Stimulated activated CD4-positive, alpha-beta T cell treated with anti-CD3 and anti-CD28 coated beads, Interleukin-15, amount 100 ng/mL, for 48 hours (primary cell): ENCODE measurements at regions not wholly inside any gene's neighbourhood (a gene's known extent, or its start where the extent isn't known, plus 50 kb on each side); places are given as distances from the start of the nearest gene placed in this dataset.

Experiments
- DNase-seq, 2 donors: peaks; one replicate each; pipeline ENCODE4 v3.0.0-alpha.2; 2020; ENCODE audit warnings: low read depth in 2 of 2

- DNase-seq, result no peak
Measured at GRCh38 chr11:127247261-127247851, 246.8 kb upstream of the KIRREL3 start.

- DNase-seq, result no peak
Measured at GRCh38 chr11:127242676-127243075, 242.1 kb upstream of the KIRREL3 start.

GRCh38 chr11:127238321-127238720 lies 237.8 kb upstream of the KIRREL3 start:
- DNase-seq, result no peak

- DNase-seq, result no peak
Measured at GRCh38 chr11:127236776-127237175, 236.2 kb upstream of the KIRREL3 start.

DNA sequence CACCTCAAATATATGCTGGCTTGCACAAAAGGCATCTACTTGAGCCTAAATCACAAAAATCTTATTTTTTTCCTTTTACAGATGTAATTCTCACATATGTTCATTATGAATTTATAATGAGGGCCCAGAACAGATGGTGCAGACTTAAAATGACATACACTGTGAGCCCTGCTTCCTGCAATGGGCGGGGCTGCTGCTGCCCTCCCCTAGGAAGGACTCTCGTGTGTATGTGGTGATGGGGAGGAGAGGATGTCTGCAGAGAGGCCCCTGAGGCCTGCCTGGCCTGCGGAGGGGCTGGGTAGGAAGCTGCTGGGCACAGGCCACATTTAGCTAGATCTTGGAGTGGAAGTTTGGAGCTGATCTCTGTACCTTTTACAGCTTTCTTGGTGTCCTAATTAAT lies 233.4 kb upstream of the KIRREL3 start:
- DNase-seq, result no peak

- no peak for DNase-seq
Measured at GRCh38 chr11:127230392-127230791, 229.8 kb upstream of the KIRREL3 start.

- no peak for DNase-seq
Measured at GRCh38 chr11:127226949-127227348, 226.4 kb upstream of the KIRREL3 start.

DNA sequence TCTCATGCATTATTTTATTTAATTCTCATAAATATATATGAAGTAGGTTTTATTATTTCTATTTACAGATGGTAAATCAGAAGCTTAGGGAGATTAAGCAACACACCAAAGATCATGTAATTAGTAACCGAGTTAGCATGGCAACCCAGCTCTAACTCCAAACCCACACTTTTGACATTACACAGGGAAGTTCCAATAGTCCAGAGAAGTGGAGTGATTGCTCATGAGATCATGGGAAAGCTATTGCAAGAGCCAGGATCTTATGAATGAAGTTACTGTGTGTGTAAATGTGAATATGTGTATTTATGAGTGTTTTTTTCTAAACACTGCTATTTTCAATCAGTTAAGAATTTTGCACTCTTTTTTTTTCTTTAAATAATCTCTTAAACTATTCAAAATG lies 225.8 kb upstream of the KIRREL3 start:
- no peak for DNase-seq

DNA sequence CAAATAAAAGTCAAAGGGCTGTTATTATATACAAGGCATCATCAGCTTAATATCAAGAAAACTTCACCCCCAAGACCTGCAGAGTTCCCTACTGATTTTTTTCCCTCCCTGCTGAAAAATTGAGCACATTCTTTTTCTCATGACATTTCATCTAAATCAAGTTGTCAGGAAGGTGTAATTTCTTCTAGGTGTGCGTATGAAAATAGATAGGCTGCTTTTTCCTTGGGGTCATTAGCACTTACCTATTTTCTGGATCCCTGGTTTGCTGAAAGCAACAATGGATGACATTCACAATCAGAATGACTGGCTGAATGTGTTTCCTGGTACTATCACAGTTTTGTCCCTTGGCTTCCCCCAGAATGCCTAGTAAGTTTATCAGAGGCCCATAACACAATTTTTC lies 225.0 kb upstream of the KIRREL3 start:
- no peak for DNase-seq

DNA sequence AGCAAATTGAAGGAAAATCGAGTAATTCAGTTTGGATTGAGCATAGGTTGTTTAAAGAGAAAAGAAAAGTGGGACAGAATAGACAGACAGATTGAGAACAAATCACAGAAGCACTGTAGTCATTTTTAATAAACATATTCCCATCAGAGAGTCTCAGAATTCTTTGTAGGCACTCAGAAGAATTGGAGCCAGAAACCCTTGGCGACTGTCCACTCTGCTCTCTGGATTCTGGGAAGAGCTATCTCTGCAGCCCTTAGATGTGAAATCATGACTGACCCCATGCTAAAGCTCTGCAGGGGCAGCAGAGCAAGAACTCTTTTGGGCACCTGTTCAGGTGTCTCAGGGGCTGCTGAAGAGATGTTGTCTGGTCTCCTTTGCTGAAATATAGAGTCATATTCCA lies 223.7 kb upstream of the KIRREL3 start:
- DNase-seq, result no peak

- DNase-seq, result no peak
Measured at GRCh38 chr11:127223633-127224032, 223.1 kb upstream of the KIRREL3 start.

GRCh38 chr11:127223026-127223425 lies 222.5 kb upstream of the KIRREL3 start:
- DNase-seq, result no peak

GRCh38 chr11:127219704-127220103 lies 219.1 kb upstream of the KIRREL3 start:
- DNase-seq, result no peak

DNA sequence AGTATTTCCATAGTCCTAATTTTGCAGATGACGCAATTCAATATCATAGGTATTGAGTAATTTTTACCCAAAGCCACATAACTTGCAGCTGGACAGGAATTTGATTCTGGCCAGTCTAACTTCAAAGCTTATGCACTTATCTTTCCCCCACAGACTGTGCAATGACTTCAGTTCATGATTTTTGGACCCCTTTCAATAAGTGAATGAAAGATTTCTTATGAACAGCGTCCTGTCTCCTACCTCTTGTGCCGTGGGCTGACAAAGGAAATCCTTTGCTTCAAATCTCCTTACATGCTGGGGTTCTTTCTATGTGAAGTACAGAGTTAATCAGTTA lies 217.7 kb upstream of the KIRREL3 start:
- DNase-seq, result no peak

DNA sequence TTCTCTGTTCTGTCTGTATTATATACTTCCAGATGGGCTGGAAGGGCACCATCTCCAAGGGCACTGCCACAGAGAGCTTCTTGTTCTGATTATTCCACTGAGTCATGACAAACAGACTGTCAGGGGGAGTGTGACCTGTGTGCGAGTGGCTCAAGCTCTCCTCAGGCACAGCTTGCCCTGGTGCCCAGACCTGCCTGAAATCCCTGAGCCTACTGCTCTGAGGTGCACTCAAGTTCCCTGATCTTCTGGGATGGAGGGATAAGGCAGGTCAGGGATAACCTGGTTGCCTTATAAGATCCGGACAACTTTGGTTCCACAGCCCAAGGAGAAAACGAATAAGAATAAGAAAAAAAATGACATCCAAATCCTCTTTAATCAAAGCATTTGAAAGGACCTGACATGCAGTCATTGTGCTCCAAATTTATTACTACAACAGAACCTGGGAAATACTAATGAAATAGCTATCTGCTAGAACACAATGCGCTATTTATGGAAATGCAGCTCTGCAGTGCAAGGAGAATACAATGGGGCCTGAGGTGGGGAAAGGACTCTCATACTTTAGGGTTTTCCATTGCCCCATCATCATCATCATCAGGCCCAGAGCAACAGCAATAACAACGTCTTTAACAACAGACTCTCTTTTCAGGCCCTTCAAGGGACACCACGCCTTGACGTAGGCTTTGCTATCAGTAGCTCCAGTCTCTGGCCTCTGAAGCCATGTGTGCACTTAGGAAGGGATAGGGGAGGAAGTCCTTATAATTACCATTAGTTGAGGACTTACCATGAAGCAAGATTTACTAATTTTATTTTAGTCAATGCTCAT lies 217.1 kb upstream of the KIRREL3 start:
- no peak for DNase-seq

DNA sequence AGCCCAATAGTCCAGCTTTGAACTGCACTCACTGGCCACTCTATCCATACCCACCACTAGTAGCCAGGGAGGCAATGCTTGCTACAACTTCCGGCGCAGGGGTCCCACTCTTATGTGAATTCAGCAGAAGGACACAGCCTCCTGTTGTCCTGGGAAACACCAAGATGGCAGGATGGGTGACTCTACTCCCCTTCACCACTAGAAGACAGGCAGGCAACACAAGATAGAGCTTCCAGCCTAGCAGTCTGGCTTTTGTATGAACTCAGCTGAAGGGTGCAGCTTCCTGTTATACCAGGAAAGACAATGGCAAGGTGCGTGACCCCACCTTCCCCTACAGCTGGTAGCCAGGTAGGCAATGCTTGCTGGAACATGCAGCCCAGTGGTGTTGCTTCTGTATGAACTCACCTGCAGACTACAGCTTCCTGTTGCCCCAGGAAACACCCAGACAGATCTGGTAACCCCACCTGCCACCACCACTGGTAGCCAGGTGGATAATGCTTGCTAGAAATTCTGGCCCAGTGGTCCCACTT lies 205.2 kb upstream of the KIRREL3 start:
- DNase-seq, result no peak

DNA sequence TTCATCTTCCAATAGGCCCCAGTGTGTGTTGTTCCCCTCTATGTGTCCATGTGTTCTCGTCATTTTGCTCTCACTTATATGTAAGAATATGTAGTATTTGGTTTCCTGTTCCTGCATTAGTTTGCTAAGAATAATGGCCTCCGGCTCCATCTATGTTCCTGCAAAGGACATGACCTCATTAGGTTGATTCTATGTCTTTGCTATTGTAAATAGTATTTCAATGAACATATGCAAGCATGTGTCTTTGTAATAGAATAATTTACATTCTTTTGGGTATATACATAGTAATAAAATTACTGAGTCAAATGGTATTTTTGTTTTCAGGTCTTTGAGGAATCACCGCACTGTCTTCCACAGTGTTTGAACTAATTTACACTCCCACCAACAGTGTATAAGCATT lies 202.9 kb upstream of the KIRREL3 start:
- no peak for DNase-seq

DNA sequence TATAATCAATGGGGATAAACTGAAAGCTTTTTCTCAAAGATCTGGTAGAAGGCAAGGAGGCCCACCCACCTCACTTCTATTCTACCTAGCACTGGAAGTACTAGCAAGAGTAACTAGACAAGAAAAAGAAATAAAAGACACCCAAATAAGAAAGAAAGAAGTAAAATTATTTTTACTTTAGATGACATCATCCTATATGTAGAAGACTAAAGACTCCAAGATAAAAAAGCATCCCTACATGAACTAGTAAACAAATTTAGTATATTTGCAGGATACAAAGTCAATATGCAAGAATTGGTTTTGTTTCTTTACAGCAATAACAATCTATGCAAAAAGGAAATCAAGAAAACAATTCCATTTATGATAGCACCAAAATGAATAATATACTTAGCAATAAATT lies 201.5 kb upstream of the KIRREL3 start:
- no peak for DNase-seq

DNA sequence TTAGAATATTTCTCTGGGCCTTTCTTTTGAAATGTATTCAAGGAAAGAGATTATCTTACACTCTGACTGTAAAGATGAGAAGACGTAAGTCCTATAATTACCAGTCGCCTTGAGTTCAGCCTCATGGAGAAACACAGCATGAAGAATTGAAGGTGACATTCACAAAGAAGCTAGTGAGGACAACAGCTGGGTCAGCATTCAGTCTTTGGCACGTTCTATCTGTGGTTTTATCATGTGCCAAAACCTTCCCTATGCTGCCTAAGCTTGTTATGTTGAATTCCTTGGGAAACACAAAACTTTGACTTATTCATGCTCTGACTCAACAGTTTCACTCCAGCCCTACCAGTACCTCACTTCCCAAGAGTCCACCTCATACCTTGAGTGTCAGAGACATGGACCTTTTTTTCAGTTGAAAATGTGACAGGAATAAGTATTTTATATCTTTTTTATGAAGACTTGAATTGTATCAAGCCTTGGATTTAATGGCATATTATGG lies 198.8 kb upstream of the KIRREL3 start:
- no peak for DNase-seq

DNA sequence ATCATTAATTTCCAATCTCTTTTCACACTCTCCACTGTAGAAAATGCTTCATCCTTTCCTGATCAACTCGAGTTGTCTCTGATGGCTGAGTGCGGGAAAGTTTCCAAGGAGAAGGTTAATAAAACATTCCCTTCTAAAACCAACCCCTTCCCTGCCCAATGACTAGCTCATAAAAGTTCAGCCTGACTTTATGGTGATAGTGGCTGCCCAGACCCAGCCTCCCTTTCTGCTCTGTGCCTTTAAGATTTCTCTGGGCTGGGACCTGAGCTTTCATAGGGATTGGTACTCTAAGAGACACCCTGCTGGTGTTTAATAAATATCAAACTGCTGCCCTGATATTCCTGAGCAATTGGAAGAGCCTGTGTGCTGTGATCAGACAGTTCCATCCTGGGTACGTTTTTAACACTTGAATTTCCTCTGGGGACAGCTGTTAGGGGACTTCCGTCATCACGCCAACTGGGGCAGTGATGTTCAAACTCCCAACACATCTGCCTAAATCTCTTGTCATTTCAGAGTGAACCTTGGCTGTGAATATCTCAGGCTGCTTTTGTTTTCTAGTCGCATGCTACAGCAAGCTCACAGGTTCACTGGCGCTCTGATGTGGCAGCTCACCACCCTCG lies 195.0 kb upstream of the KIRREL3 start:
- no peak for DNase-seq

DNA sequence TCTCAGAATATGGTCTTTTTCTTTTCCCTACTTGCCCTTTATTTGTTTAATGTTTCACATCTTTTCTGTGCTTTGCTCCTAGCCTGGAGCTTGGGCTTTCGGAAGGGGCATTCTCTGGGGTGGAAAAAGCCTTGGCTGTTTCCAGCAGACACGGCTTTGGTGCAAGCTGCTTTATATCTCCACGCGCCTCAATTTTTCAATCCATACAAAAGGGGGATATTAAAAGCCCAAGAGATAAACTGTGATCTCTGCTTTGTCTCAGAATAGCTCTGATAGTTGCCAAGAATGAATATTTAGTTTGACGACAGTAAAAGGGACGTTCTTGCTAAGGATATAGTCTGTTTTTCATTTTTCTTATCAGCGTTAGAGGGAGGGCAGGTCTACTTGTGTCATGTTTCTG lies 194.0 kb upstream of the KIRREL3 start:
- no peak for DNase-seq

DNA sequence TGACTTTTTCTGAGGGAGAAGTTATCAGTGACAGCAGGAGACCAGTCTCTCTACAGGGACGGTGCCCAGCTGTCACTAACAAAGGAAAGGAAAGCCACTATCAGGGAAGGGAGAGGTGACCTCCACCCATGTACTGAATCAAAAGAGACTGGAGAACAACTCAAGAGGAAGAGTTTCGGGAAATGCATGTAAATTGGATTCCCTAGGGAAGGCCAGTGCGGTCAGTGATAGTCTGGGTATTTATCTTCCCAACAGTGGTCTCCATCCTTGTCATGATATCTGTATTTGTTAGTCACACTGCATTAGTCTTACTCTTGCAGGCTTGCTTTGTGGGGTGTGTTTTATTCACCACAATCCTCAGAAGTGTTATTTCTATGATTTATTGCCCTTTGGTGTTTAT lies 193.4 kb upstream of the KIRREL3 start:
- no peak for DNase-seq

GRCh38 chr11:127191689-127192088 lies 191.1 kb upstream of the KIRREL3 start:
- no peak for DNase-seq
